Uterus (tissue), 2 donors: ENCODE measurements at regions not wholly inside any gene's neighbourhood (a gene's known extent, or its start where the extent isn't known, plus 50 kb on each side); places are given as distances from the start of the nearest gene placed in this dataset.

ENCODE experiments used
- POLR2A ChIP-seq, 2 donors: fragments of 450-650 bp; IDR thresholded peaks; one replicate each; pipeline ENCODE4 v1.6.1; 2016; ENCODE audit warnings: antibody characterized with exemption in 2 of 2, mild to moderate bottlenecking in 1 of 2, moderate library complexity in 1 of 2
- TF ChIP-seq, protein P1 (sequence below), 4 experiments: fragments of 200-600 bp in 2 of 4; fragments of 450-650 bp in 2 of 4; sonication (generic) in 2 of 4; IDR thresholded peaks; one replicate each; pipeline ENCODE4 v1.5.1; 2016 to 2019; ENCODE audit warnings: antibody characterized with exemption in 4 of 4, mild to moderate bottlenecking in 2 of 4, moderate library complexity in 1 of 4

- TF ChIP-seq, protein P1, sequence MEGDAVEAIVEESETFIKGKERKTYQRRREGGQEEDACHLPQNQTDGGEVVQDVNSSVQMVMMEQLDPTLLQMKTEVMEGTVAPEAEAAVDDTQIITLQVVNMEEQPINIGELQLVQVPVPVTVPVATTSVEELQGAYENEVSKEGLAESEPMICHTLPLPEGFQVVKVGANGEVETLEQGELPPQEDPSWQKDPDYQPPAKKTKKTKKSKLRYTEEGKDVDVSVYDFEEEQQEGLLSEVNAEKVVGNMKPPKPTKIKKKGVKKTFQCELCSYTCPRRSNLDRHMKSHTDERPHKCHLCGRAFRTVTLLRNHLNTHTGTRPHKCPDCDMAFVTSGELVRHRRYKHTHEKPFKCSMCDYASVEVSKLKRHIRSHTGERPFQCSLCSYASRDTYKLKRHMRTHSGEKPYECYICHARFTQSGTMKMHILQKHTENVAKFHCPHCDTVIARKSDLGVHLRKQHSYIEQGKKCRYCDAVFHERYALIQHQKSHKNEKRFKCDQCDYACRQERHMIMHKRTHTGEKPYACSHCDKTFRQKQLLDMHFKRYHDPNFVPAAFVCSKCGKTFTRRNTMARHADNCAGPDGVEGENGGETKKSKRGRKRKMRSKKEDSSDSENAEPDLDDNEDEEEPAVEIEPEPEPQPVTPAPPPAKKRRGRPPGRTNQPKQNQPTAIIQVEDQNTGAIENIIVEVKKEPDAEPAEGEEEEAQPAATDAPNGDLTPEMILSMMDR (IDR thresholded peaks at IDR 0.05), result no peak
- no peak for TF ChIP-seq POLR2A (IDR thresholded peaks at IDR 0.05)
These were observed 222.5 kb downstream of the NPHP4 start for GRCh38 chr1:5769760-5770159.
